ENCODE measurements at regions not wholly inside any gene's neighbourhood (a gene's known extent, or its start where the extent isn't known, plus 50 kb on each side); places are given as distances from the start of the nearest gene placed in this dataset.

- no peaks in the 10 kb centered on the region for H3K27me3 ChIP-seq (ENCODE audit: control insufficient read depth, low read length)
- H3K27ac ChIP-seq (ENCODE audit: low read depth, low read length) = no peak overlapping the region
- H3K4me3 ChIP-seq (ENCODE audit: low read length) = no peak overlapping the region
- no peaks in the 10 kb centered on the region for H3K4me1 ChIP-seq (ENCODE audit: control insufficient read depth, low read length)
- no peaks in the 10 kb centered on the region for H3K9me3 ChIP-seq (ENCODE audit: control insufficient read depth, insufficient read depth, low read length)
- no peak overlapping the region for H3K4me2 ChIP-seq (ENCODE audit: low read length)
- H3F3A ChIP-seq (ENCODE audit: control insufficient read depth, insufficient read depth) = no peaks in the 10 kb centered on the region
- H3K79me2 ChIP-seq (ENCODE audit: control insufficient read depth, low read length) = no peaks in the 10 kb centered on the region
- H4K20me1 ChIP-seq (ENCODE audit: control insufficient read depth, insufficient read depth, low read depth, low read length) = no peaks in the 10 kb centered on the region
- H3K36me3 ChIP-seq (ENCODE audit: control insufficient read depth, low read length) = no peaks in the 10 kb centered on the region
- H3K9me2 ChIP-seq (replicated peaks; ENCODE audit: control insufficient read depth, low read length) = no peaks in the 10 kb centered on the region
- no peak for TF ChIP-seq CTCF (IDR thresholded peaks at IDR 0.05; ENCODE audit: low read depth, low read length, poor library complexity, severe bottlenecking)
- TF ChIP-seq EZH2phosphoT487 (IDR thresholded peaks at IDR 0.05; ENCODE audit: borderline replicate concordance, low read length) = no peak
Observed at GRCh38 chr22:47512617-47513016, 750.2 kb downstream of the TBC1D22A start.

GRCh38 chr22:47504962-47505361, 742.5 kb downstream of the TBC1D22A start:
- Histone ChIP-seq H4K20me1 (ENCODE audit: control insufficient read depth, insufficient read depth, low read depth, low read length) (no peaks in the 10 kb centered on the region), H3K79me2 (ENCODE audit: control insufficient read depth, low read length) (no peaks in the 10 kb centered on the region), H3K9me2 (replicated peaks; ENCODE audit: control insufficient read depth, low read length) (no peaks in the 10 kb centered on the region), H3K27me3 (ENCODE audit: control insufficient read depth, low read length) (peaks cover 11% of the 10 kb centered on the region), H3K36me3 (ENCODE audit: control insufficient read depth, low read length) (no peaks in the 10 kb centered on the region), H3F3A (ENCODE audit: control insufficient read depth, insufficient read depth) (no peaks in the 10 kb centered on the region), H3K4me3 (ENCODE audit: low read length) (no peak overlapping the region), H3K4me1 (ENCODE audit: control insufficient read depth, low read length) (peaks cover 5% of the 10 kb centered on the region), H3K27ac (ENCODE audit: low read depth, low read length) (no peak overlapping the region), H3K4me2 (ENCODE audit: low read length) (no peak overlapping the region), H3K9me3 (ENCODE audit: control insufficient read depth, insufficient read depth, low read length) (no peaks in the 10 kb centered on the region)
- TF ChIP-seq EZH2phosphoT487 (IDR thresholded peaks at IDR 0.05; ENCODE audit: borderline replicate concordance, low read length) = no peak
- TF ChIP-seq CTCF (IDR thresholded peaks at IDR 0.05; ENCODE audit: low read depth, low read length, poor library complexity, severe bottlenecking) = no peak

- Histone ChIP-seq H3K9me2 (replicated peaks; ENCODE audit: control insufficient read depth, low read length) (no peaks in the 10 kb centered on the region), H3K27me3 (ENCODE audit: control insufficient read depth, low read length) (peaks cover 11% of the 10 kb centered on the region), H3K36me3 (ENCODE audit: control insufficient read depth, low read length) (no peaks in the 10 kb centered on the region), H4K20me1 (ENCODE audit: control insufficient read depth, insufficient read depth, low read depth, low read length) (no peaks in the 10 kb centered on the region), H3K4me1 (ENCODE audit: control insufficient read depth, low read length) (peaks cover 27% of the 10 kb centered on the region), H3K27ac (ENCODE audit: low read depth, low read length) (no peak overlapping the region), H3F3A (ENCODE audit: control insufficient read depth, insufficient read depth) (peaks cover 27% of the 10 kb centered on the region), H3K4me3 (ENCODE audit: low read length) (no peak overlapping the region), H3K79me2 (ENCODE audit: control insufficient read depth, low read length) (no peaks in the 10 kb centered on the region), H3K4me2 (ENCODE audit: low read length) (no peak overlapping the region), H3K9me3 (ENCODE audit: control insufficient read depth, insufficient read depth, low read length) (peaks cover 10% of the 10 kb centered on the region)
- no peak for TF ChIP-seq CTCF (IDR thresholded peaks at IDR 0.05; ENCODE audit: low read depth, low read length, poor library complexity, severe bottlenecking)
- no peak for TF ChIP-seq EZH2phosphoT487 (IDR thresholded peaks at IDR 0.05; ENCODE audit: borderline replicate concordance, low read length)
Observed at GRCh38 chr22:47498969-47499495, 736.6 kb downstream of the TBC1D22A start.
